GM18861 (cell line): ENCODE measurements at regions not wholly inside any gene's neighbourhood (a gene's known extent, or its start where the extent isn't known, plus 50 kb on each side); places are given as distances from the start of the nearest gene placed in this dataset.

Source experiments
- ATAC-seq: cut with Tn5 transposase; IDR thresholded peaks from one replicate; pipeline ENCODE4 v1.9.1; 2021; ENCODE audit not compliant: unreplicated experiment

DNA sequence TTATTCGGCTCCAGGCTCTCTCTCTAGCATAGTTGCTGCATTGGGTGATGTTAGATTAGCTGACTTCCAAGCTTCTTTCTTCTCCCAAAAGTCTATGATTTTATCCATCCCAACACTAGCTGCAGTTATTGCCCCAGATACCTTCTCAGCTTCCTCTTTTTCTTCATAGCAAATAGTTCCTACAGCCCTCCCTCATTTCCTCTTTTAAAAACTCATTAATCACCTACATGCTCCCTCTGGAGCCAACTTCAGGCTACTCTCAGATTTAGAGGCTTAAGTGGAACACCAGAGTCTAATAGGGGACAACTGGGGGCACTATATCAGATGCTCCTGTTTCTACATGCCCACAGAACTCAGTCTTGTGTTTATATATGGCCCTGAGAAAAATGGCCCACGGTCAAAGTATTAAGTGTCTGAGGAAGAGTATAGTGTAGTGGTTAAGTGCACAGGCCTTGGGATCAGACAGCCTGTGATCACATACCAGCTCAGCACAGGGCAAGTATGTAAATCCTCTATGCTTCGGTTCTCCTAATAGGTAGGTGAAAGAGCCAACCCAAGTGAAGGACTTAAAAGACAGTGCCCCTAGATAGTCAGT lies 241.9 kb upstream of the SLC14A2 start:
- no peak for ATAC-seq

DNA sequence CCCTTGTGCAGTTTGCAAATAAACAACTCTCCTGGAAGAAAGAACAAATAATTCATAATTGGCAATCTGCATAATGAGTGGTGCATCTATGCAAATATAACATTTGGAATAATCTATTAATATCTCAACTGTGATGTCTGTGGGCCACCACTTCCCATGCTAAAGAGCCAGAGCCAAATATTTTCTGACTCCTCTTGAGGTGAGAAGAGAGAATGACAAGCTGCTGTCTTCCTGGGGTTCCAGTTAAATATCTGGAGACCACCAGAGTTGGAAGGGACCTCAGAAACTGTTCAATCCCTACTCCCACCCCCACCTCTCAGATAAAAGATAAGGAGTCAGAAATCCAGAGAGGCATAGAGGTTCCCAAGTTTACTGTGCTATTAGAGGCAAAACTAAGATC lies 241.0 kb upstream of the SLC14A2 start:
- no peak for ATAC-seq

DNA sequence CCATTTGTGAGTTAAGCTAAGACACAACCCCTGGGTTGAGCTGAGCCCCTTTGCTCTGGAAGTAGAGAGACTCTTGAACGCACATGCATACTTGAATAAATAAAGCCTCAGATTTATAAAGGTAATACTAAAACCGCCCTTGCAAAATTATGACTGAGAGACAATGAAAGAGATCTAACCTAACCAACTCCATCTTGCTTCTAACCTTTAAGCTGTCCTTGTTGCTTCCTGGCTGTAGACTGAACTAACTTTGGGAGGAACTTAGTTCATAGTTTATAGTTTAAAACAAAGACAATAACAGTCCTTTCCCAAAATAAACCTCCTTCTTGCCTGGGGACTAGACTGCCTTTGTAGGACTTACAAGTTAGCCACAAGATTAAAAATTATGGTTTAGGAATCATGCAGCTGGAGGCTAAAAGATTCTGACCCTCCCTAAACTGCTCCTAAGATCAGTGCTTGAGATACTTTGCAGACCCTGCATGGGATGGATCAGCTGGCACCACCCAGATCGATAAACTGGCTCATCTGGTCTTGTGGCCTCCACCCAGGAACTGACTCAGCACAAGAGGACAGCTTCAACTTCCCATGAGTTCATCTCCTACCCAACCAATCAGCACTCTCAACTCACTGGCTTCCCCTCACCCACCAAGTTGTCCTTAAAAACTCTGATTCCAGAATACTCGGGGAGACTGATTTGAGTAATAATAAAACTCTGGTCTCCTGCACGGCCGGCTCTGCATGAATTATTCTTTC lies 240.2 kb upstream of the SLC14A2 start:
- ATAC-seq, result no peak

DNA sequence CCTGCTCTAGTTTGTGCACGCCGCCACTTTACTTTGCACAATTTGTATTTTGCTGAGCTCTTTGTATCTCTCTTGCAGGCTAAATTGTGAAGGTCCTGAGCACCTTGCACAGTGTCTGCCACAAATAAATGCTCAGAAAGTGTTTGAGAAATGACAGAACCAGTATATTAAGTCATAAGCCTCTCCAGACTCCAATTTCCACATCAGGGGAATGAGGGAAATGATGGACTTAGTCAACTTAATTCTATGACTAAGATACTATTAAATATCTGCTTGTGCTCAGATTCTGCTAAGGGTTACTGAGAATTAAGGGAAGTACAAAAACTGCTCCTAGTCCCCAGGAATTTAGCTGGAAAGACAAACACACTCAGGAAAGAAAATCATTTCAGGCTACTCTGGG lies 239.1 kb upstream of the SLC14A2 start:
- no peak for ATAC-seq

- ATAC-seq, result no peak
These were observed 237.0 kb upstream of the SLC14A2 start for GRCh38 chr18:45378308-45378707.

DNA sequence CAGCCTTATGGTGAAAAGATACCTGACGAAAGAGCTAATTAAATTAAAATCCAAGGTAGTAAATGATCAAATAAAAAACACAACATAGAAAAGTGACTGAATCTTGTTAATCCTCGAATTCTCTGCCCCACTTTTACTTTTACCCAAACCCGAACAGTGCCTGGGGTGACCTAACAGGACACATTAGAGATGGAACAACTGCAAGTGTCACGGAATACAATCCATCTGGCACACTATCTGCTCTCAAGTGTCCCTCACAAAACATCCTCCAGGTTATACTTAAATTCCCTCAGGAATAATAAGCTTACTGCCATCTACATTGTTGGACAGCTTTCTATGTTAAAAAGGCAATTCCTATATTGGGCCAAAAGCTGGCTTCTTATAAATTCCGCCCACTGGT lies 236.3 kb upstream of the SLC14A2 start:
- no peak for ATAC-seq

GRCh38 chr18:45379903-45380302 lies 235.4 kb upstream of the SLC14A2 start:
- ATAC-seq, result peak; percentile 67

DNA sequence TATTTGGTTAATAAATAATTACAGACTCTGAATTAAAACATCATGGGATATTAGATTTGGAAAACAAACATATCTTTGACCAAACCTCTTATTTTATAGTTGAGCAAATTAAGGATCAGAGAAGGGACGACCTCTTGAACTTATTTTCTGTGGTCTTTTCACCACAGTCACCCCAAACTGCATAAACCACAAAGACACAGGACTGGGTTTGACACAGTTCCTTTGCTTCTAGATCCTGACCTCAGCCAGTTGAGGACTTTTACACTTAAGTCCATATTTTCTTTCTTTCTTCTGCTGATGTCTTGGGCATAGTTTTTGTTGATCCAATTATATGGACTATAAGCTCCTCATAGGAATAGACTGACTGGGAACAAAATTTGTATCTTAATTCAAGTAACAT lies 234.0 kb upstream of the SLC14A2 start:
- ATAC-seq, result no peak

- no peak for ATAC-seq
These were observed 232.0 kb upstream of the SLC14A2 start for GRCh38 chr18:45383228-45383627.

- no peak for ATAC-seq
These were observed 230.9 kb upstream of the SLC14A2 start for GRCh38 chr18:45384137-45384961.

DNA sequence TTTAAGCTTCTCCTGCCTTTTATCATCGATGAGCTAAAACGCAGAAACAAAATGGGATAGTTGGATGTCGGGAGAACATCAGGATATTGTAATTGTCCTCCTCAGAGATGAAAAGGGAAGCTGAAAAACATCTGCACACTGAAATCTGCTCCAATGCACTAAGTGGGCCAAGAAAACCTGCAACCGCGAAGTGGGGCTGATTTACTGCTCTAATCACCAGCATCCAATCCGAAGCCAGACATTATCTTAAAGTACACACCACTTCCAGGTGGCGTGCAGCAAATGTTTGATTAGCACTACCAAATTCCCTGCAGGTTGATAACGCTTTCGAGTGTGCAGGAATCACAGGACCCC lies 230.3 kb upstream of the SLC14A2 start:
- no peak for ATAC-seq

DNA sequence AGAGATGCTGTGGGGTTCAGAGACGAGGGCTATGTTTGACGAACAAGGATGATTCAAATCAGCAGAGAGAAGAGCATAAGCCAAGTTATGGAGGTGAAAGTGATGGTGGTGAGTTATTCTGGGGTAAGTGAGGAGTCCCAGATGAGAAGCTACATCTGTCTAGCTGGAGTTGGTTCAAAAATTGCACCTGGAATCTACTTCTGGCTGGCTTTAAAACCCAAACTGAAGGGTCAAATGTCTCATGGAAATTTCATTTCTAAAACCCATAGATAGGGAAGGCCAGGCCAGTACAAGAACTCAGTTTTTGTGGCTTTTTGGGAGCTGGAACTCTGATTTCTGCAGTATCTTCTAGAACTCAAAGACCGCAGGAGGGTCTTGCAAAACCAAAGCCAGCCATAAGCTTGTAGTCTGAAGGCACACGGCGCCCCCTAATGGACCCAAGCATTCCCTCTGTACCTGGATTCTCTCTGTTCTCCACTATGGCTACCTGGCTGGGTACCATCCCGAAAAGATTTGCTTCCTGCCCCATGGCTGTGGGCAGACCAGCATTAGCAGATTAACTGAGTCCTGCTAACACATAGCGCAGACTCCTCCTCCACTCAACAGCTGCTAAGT lies 229.1 kb upstream of the SLC14A2 start:
- ATAC-seq, result no peak

- ATAC-seq, result no peak
These were observed 228.0 kb upstream of the SLC14A2 start for GRCh38 chr18:45387229-45387628.

DNA sequence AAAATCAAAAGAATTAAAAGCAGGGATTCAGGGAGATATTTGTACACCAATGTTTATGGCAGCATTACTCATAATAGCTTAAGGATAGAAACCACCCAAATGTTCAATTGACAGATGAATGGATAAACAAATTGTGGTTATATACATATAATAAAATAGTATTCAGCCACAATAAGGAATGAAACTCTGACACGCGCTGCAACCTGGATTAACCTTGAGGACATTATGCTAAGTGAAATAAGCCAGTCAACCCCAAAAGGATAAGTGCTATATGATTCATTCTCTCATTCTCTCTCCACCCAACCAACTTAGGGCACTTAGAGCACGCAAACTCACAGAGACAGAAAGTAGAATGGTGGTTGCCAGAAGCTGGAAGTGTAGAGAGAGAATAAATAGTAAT lies 216.8 kb upstream of the SLC14A2 start:
- ATAC-seq, result no peak

- ATAC-seq, result no peak
These were observed 216.1 kb upstream of the SLC14A2 start for GRCh38 chr18:45399146-45399545.

DNA sequence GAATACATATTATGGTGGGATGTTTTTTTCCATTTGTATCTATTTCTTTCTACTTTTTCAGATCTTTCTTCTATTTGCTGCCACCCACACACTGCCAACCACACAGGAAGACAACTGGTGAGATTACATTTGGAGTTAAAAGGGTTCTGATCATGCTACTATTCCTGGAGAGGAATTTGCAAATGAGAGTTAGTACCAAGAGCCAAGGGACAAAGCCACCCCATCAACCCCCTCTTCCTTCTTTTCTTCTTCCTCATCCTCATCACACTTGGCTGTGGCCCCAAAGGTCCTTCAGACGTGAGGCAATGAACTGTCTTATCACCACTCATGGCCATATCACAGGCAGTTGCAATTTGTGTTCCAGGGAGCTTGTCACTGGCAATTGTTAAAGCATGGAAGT lies 215.6 kb upstream of the SLC14A2 start:
- ATAC-seq, result no peak

DNA sequence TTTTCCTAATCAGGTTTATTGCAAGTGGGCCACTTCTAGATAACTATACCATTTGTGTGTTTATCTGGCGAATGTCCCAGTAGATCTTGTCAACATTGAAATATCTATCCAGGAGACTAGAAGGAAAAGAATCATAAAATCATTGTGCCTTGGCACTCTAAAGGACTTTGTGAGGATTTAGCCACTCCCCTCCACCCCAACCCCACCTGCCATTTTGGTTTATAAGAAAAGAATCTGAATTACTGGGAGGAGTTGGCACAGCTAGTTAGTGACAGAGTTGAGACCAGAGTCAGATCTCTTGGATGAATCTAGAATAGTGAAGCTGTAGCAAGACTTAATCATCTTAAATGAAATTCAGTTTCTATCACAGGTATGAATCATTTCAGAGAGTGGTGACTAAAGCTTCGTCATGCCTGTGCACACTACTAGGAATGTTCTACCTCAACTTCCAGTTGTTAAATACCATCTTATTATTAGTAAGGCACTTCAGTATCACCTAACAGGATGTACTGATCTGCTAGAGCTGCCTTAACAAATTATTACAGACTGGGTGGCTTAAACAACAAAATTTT lies 212.7 kb upstream of the SLC14A2 start:
- ATAC-seq, result no peak

GRCh38 chr18:45403341-45404049 lies 211.8 kb upstream of the SLC14A2 start:
- no peak for ATAC-seq

- ATAC-seq, result no peak
These were observed 207.1 kb upstream of the SLC14A2 start for GRCh38 chr18:45408218-45408617.

DNA sequence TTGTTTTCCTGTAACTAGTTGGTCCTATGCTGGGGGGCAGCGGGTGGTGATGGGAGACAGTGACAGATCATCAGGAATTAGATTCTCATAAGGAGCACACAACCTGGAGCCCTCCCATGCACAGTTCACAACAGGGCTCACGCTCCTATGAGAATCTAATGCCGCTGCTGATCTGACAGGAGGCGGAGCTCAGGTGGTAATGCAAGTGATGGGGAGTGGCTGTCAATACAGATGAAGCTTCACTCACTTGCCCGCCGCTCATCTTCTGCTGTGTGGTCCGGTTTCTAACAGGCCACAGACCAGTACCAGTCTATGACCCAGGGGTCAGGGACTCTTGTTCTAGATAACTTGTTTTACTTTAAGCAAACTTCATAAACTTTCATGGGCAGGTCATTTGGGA lies 205.3 kb upstream of the SLC14A2 start:
- no peak for ATAC-seq

DNA sequence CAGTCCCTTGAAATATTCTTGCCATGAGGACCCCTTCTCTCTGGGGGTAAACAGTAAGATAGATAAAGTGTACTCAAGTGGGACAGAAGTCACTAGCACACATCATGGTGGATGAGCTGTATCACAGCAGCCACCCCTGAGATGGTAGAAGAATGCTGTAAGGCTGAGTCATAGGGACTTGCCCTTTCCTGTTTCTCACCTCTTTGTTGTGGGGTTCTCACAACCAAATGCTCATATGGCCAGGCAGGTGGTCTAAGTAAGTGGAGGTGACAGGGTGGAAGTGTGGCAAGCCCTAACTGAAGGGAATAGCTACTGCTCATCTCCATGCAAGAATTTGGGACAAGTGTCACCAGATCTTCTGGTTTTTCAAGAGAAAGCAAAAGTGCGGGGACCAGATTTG lies 202.7 kb upstream of the SLC14A2 start:
- no peak for ATAC-seq
